ENCODE measurements at regions not wholly inside any gene's neighbourhood (a gene's known extent, or its start where the extent isn't known, plus 50 kb on each side); places are given as distances from the start of the nearest gene placed in this dataset.
A peak's percentile ranks its signal among the peaks of the same experiment; 100 is the strongest.

DNA sequence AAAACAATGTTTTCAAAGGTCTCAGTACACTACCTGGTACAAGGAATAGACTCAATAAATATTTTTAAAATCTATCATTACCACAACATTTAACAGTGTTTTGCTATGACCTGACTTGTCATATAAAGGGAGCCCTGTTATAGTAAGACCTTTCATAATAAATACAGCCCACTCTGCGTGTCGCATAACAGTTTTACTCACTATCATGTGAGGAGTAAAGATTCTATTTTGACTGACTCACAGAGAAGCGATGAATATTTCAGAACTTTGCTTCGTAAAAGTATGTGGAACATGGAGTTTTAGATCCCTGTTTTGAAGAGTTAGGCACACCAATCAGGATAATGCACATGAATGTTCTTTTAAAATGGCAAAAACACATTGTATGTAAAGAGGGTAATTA lies 531.2 kb downstream of the KCNA4 start:
- 93% methylated on average over 4 of the region's 4 CpGs for WGBS, 2 donors
- H3K36me3 ChIP-seq: no peaks in the 10 kb centered on the region
- no peak for DNase-seq

DNA sequence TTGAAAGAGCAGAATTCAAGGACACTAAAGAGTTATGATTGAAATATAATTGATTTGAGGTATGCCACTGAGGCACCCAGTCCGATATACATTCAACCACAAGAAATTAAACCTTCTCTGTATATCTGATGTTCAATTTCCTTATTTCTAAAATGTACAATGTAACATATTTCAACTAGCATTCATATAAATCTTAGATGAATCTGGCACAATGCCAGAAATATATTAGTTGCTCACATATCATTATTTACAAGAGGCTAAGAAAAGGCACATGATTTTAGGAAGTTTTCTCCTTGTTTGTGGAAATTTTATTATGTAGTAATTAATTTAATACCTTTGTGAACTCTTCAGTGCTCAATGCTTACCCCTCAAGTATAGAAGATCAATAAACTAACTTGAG lies 532.3 kb downstream of the KCNA4 start:
- Histone ChIP-seq H3K9me3 (no peaks in the 10 kb centered on the region), H3K36me3 (no peaks in the 10 kb centered on the region), H3K27ac (no peak overlapping the region), H3K4me3 (replicated peaks in 1 of 3) (no peak overlapping the region), H3K4me1 (no peaks in the 10 kb centered on the region), H3K27me3 (no peaks in the 10 kb centered on the region)
- TF ChIP-seq, protein P1, sequence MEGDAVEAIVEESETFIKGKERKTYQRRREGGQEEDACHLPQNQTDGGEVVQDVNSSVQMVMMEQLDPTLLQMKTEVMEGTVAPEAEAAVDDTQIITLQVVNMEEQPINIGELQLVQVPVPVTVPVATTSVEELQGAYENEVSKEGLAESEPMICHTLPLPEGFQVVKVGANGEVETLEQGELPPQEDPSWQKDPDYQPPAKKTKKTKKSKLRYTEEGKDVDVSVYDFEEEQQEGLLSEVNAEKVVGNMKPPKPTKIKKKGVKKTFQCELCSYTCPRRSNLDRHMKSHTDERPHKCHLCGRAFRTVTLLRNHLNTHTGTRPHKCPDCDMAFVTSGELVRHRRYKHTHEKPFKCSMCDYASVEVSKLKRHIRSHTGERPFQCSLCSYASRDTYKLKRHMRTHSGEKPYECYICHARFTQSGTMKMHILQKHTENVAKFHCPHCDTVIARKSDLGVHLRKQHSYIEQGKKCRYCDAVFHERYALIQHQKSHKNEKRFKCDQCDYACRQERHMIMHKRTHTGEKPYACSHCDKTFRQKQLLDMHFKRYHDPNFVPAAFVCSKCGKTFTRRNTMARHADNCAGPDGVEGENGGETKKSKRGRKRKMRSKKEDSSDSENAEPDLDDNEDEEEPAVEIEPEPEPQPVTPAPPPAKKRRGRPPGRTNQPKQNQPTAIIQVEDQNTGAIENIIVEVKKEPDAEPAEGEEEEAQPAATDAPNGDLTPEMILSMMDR (IDR thresholded peaks at IDR 0.05): no peak
- TF ChIP-seq POLR2A (IDR thresholded peaks at IDR 0.05): no peak
- WGBS, 2 donors: 89 to 90% methylated on average over 1 of the region's 1 CpG
- intact Hi-C loops (cut with DNase I): no loop called here
- DNase-seq: no peak

More for the DNA sequence above, 531.2 kb downstream of the KCNA4 start:
- H3K4me3 ChIP-seq (replicated peaks in 1 of 3): no peak overlapping the region
- no peak overlapping the region for H3K27ac ChIP-seq
- intact Hi-C loops (cut with DNase I): no loop called here
- no peaks in the 10 kb centered on the region for H3K4me1 ChIP-seq
- TF ChIP-seq, protein P1 (IDR thresholded peaks at IDR 0.05): no peak
- TF ChIP-seq POLR2A (IDR thresholded peaks at IDR 0.05): no peak
- H3K27me3 ChIP-seq: no peaks in the 10 kb centered on the region
- no peaks in the 10 kb centered on the region for H3K9me3 ChIP-seq

DNA sequence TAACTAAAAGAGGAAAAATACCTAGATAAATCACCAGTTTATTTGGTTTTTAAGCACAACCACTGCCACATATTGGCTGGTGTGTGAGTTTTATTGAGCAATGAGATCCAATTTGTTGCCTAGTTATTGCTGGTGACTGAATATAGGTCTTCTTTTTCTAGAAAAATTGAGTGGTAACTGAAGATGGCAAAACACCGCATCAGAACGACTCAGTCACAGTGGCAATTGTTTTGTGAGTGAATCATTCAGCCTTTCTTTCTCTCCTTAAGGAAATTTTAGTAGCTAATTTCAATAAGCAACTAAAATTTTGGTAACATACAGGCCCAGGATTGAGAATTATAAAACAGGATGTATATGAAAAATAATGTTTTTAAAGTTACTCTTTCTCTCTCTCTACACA lies 533.0 kb downstream of the KCNA4 start:
- H3K36me3 ChIP-seq: no peaks in the 10 kb centered on the region
- no peaks in the 10 kb centered on the region for H3K4me1 ChIP-seq
- no peak overlapping the region for H3K4me3 ChIP-seq (replicated peaks in 1 of 3)
- H3K9me3 ChIP-seq: no peaks in the 10 kb centered on the region
- no peak for TF ChIP-seq POLR2A (IDR thresholded peaks at IDR 0.05)
- TF ChIP-seq, protein P1 (IDR thresholded peaks at IDR 0.05): no peak
- H3K27ac ChIP-seq: no peak overlapping the region
- no peaks in the 10 kb centered on the region for H3K27me3 ChIP-seq
- DNase-seq: no peak
- intact Hi-C loops (cut with DNase I): no loop called here
- WGBS, 2 donors: 82 to 83% methylated on average over 2 of the region's 2 CpGs

DNA sequence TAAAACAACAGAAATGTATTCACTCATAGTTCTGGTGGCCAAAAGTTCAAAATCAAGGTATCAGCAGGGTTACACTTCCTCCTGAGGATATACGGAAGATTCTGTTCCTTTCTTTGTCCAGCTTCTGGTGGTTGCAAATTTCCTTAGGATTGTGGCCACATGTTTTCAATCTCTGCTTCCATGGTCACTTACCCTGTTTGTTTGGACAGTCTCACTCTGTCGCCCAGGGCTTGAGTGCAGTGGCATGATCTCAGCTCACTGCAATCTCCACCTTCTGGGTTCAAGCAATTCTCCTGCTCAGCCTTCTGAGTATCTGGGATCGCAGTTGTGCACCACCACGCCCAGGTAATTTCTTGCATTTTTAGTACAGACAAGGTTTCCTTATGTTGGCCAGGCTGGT lies 534.3 kb downstream of the KCNA4 start:
- Histone ChIP-seq H3K36me3 (no peaks in the 10 kb centered on the region), H3K4me1 (no peaks in the 10 kb centered on the region), H3K4me3 (replicated peaks in 1 of 3) (no peak overlapping the region), H3K27me3 (no peaks in the 10 kb centered on the region), H3K27ac (no peak overlapping the region), H3K9me3 (no peaks in the 10 kb centered on the region)
- intact Hi-C loops (cut with DNase I): no loop called here
- DNase-seq: peak in 1 of 2 donors; percentile 2
- WGBS, 2 donors: 41 to 59% methylated on average over 4 of the region's 4 CpGs
- TF ChIP-seq POLR2A (IDR thresholded peaks at IDR 0.05): no peak
- TF ChIP-seq, protein P1 (IDR thresholded peaks at IDR 0.05): no peak

DNA sequence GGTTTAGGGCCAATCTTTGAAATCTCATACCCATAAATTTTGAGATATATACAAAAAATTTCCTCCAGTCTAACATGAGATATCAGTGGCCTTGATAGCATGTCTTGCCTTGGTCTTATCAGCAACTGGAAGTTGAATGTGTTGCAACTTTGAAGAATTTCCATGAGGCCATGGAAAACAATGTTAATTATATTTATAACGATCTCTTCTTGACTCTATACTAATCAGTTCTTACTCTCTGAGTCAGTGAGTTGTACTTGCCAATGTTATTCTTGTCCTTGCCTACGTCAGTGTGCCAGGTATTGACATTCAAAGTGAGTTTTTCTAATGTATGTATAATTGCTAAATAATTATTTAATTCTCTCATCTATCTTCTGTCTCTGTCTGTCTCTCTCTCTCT lies 535.1 kb downstream of the KCNA4 start:
- WGBS, 2 donors: 66 to 68% methylated on average over 2 of the region's 2 CpGs

More for the DNA sequence above, 535.1 kb downstream of the KCNA4 start:
- intact Hi-C loops (cut with DNase I): no loop called here
- Histone ChIP-seq H3K27me3 (no peaks in the 10 kb centered on the region), H3K36me3 (no peaks in the 10 kb centered on the region), H3K27ac (no peak overlapping the region), H3K4me3 (replicated peaks in 1 of 3) (no peak overlapping the region), H3K4me1 (no peaks in the 10 kb centered on the region), H3K9me3 (no peaks in the 10 kb centered on the region)
- no peak for DNase-seq
- TF ChIP-seq POLR2A (IDR thresholded peaks at IDR 0.05): no peak
- TF ChIP-seq, protein P1 (IDR thresholded peaks at IDR 0.05): no peak

Measured in thyroid gland (tissue), 4 donors.